Middle frontal gyrus (tissue), 1 donor: ENCODE measurements at regions not wholly inside any gene's neighbourhood (a gene's known extent, or its start where the extent isn't known, plus 50 kb on each side); places are given as distances from the start of the nearest gene placed in this dataset.

Experiments
- DNase-seq: peaks from one replicate; pipeline ENCODE4 v3.0.0-alpha.2; 2015; ENCODE audit warnings: low spot score; ENCODE audit errors: extremely low spot score

- no peak for DNase-seq
Observed at GRCh38 chr22:48712558-48713271, 1115.0 kb downstream of the BRD1 start.

GRCh38 chr22:48711669-48712068 lies 1116.0 kb downstream of the BRD1 start:
- no peak for DNase-seq

GRCh38 chr22:48711031-48711431 lies 1116.6 kb downstream of the BRD1 start:
- no peak for DNase-seq

- no peak for DNase-seq
Observed at GRCh38 chr22:48710410-48710809, 1117.3 kb downstream of the BRD1 start.

GRCh38 chr22:48709976-48710375 lies 1117.7 kb downstream of the BRD1 start:
- no peak for DNase-seq

- no peak for DNase-seq
Observed at GRCh38 chr22:48709453-48709852, 1118.2 kb downstream of the BRD1 start.

- DNase-seq, result no peak
Observed at GRCh38 chr22:48708558-48709245, 1119.0 kb downstream of the BRD1 start.

GRCh38 chr22:48707763-48708557 lies 1119.7 kb downstream of the BRD1 start:
- no peak for DNase-seq

GRCh38 chr22:48706934-48707762 lies 1120.5 kb downstream of the BRD1 start:
- DNase-seq, result no peak

- DNase-seq, result no peak
Observed at GRCh38 chr22:48705917-48706605, 1121.6 kb downstream of the BRD1 start.

GRCh38 chr22:48705159-48705916 lies 1122.3 kb downstream of the BRD1 start:
- DNase-seq, result no peak

- DNase-seq, result no peak
Observed at GRCh38 chr22:48704335-48704734, 1123.3 kb downstream of the BRD1 start.

GRCh38 chr22:48703265-48703941 lies 1124.3 kb downstream of the BRD1 start:
- DNase-seq, result no peak

- DNase-seq, result peak; percentile 39
Observed at GRCh38 chr22:48702573-48703264, 1125.0 kb downstream of the BRD1 start.

GRCh38 chr22:48701296-48702030 lies 1126.2 kb downstream of the BRD1 start:
- DNase-seq, result no peak

GRCh38 chr22:48700566-48701295 lies 1126.9 kb downstream of the BRD1 start:
- DNase-seq, result no peak

- DNase-seq, result no peak
Observed at GRCh38 chr22:48700180-48700565, 1127.5 kb downstream of the BRD1 start.
